Glutamatergic neuron (in vitro differentiated cells): ENCODE measurements at regions not wholly inside any gene's neighbourhood (a gene's known extent, or its start where the extent isn't known, plus 50 kb on each side); places are given as distances from the start of the nearest gene placed in this dataset.

Experiments
- DNase-seq: peaks from one replicate; pipeline ENCODE4 v3.0.0; 2022
- H3K27ac Mint-ChIP-seq: one replicate; pipeline ENCODE4 v1.8.0; 2020; ENCODE audit warnings: mild to moderate bottlenecking, mixed read lengths, inconsistent platforms; ENCODE audit not compliant: unreplicated experiment
- H3K27me3 Mint-ChIP-seq: one replicate; pipeline ENCODE4 v1.8.0; 2020; ENCODE audit warnings: mild to moderate bottlenecking, moderate library complexity, mixed read lengths, inconsistent platforms; ENCODE audit not compliant: unreplicated experiment
- H3K36me3 Mint-ChIP-seq: one replicate; pipeline ENCODE4 v1.8.0; 2020; ENCODE audit warnings: mild to moderate bottlenecking, mixed read lengths, inconsistent platforms; ENCODE audit not compliant: unreplicated experiment
- H3K4me1 Mint-ChIP-seq: one replicate; pipeline ENCODE4 v1.8.0; 2020; ENCODE audit warnings: mild to moderate bottlenecking, low read depth, mixed read lengths, inconsistent platforms; ENCODE audit not compliant: unreplicated experiment
- H3K4me3 Mint-ChIP-seq: one replicate; pipeline ENCODE4 v1.8.0; 2020; ENCODE audit warnings: mild to moderate bottlenecking, mixed read lengths, inconsistent platforms; ENCODE audit not compliant: unreplicated experiment
- H3K9me3 Mint-ChIP-seq: one replicate; pipeline ENCODE4 v1.8.0; 2020; ENCODE audit warnings: mild to moderate bottlenecking, moderate library complexity, mixed read lengths, inconsistent platforms; ENCODE audit not compliant: unreplicated experiment
- TF ChIP-seq, protein P1 (sequence below): fragments of 200-600 bp; sonication (generic); IDR thresholded peaks from one replicate; pipeline ENCODE4 v1.5.0; 2021; ENCODE audit not compliant: partially characterized antibody, unreplicated experiment

DNA sequence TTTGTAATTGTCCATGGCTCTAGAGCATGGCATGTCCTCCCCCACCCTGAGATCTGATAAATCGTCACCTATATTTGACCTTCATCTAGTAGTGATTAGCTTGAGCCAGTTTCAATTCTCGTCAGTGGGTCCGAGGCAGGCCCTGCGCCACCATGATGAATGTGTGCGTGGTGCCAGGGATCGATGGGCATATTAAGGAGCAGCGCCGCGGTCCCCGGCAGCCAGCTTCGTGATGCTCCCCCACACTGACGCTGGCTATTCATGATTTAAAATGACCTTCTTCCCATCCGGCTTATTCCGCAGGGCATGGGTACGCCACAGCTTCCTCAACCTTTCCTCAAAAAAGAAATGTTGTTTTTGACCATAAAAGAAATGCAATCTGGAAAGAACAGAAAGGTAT, 68.0 kb downstream of the SLC25A47 start:
- peak overlapping the region; percentile 5 for H3K27ac Mint-ChIP-seq
- TF ChIP-seq, protein P1, sequence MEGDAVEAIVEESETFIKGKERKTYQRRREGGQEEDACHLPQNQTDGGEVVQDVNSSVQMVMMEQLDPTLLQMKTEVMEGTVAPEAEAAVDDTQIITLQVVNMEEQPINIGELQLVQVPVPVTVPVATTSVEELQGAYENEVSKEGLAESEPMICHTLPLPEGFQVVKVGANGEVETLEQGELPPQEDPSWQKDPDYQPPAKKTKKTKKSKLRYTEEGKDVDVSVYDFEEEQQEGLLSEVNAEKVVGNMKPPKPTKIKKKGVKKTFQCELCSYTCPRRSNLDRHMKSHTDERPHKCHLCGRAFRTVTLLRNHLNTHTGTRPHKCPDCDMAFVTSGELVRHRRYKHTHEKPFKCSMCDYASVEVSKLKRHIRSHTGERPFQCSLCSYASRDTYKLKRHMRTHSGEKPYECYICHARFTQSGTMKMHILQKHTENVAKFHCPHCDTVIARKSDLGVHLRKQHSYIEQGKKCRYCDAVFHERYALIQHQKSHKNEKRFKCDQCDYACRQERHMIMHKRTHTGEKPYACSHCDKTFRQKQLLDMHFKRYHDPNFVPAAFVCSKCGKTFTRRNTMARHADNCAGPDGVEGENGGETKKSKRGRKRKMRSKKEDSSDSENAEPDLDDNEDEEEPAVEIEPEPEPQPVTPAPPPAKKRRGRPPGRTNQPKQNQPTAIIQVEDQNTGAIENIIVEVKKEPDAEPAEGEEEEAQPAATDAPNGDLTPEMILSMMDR = no peak
- H3K4me3 Mint-ChIP-seq = no peak overlapping the region
- DNase-seq = no peak
- peaks cover 6% of the 10 kb centered on the region for H3K27me3 Mint-ChIP-seq
- H3K9me3 Mint-ChIP-seq = peaks cover 4% of the 10 kb centered on the region
- H3K4me1 Mint-ChIP-seq = peaks cover 49% of the 10 kb centered on the region
- no peaks in the 10 kb centered on the region for H3K36me3 Mint-ChIP-seq

DNA sequence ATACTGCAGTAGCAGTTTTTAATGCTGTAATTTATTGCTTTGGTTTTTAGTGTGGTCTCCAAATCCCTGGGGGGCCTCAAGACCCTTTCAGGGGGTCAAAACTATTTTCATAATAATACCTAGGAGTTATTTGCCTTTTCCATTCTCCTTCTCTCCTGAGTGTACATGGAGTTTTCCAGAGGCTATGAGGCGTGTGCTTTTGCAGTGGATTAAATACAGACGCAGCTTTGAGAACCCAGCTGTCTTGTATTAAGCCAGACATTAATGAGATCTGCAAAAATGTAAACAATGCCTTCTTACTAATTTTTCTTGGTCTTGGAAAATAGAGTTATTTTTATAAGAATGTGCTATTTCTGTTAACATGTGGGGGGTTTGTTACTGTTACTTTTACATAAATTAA, 68.6 kb downstream of the SLC25A47 start:
- TF ChIP-seq, protein P1 = no peak
- H3K4me1 Mint-ChIP-seq = peaks cover 50% of the 10 kb centered on the region
- H3K27ac Mint-ChIP-seq = no peak overlapping the region
- peaks cover 6% of the 10 kb centered on the region for H3K27me3 Mint-ChIP-seq
- H3K9me3 Mint-ChIP-seq = peaks cover 4% of the 10 kb centered on the region
- no peak for DNase-seq
- no peaks in the 10 kb centered on the region for H3K36me3 Mint-ChIP-seq
- peak overlapping the region; percentile 18 for H3K4me3 Mint-ChIP-seq

DNA sequence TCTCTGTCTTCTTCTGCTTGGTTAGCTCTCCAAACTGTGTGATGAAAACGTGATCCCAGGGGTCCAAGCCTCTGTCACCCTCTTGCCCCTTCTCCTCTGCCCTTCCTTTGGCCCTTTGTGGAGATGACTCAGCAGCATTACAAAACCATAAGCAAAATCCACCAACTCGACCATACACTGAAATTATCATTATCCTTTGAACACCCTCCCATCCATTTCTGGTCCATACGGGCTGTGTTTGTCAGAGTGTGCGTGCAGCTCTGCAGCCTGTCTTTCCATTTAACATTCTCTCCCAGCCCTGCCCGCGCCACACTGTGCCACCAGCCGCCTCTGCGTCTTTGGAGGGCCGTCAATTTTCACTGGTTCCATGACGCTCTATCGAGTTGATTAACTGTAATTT, 69.2 kb downstream of the SLC25A47 start:
- Mint-ChIP-seq H3K9me3 (peaks cover 4% of the 10 kb centered on the region), H3K4me1 (peaks cover 57% of the 10 kb centered on the region), H3K36me3 (no peaks in the 10 kb centered on the region), H3K27ac (peak overlapping the region; percentile 1), H3K27me3 (peaks cover 6% of the 10 kb centered on the region), H3K4me3 (peak overlapping the region; percentile 10)
- DNase-seq = no peak
- TF ChIP-seq, protein P1 = no peak

DNA sequence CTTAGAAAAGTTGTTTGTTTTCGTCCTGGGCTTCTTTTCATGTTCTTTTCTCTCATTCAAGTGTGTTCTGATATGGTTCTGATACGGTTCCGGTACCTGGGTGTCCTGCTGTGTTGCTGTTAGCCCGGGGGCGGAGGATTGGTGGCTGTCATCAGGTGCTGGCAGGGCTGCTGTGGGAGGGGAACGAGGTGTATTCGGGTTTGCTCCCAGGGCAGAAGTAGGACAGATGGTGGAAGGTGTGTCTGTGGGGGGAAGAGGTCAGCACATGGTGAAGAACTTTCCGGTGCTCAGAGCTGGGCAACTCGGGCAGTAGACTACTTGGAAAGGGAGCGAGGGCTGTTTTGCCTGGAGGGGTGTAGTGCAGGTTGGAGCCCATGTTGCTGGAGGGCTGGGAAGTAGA, 70.2 kb downstream of the SLC25A47 start:
- Mint-ChIP-seq H3K27ac (no peak overlapping the region), H3K36me3 (no peaks in the 10 kb centered on the region), H3K4me1 (peaks cover 54% of the 10 kb centered on the region), H3K27me3 (peaks cover 3% of the 10 kb centered on the region), H3K4me3 (peak overlapping the region; percentile 70), H3K9me3 (peaks cover 4% of the 10 kb centered on the region)
- DNase-seq = no peak
- TF ChIP-seq, protein P1 = no peak

GRCh38 chr14:100393906-100394732, 71.0 kb downstream of the SLC25A47 start:
- H3K4me3 Mint-ChIP-seq = no peak overlapping the region
- no peak for DNase-seq
- peaks cover 3% of the 10 kb centered on the region for H3K27me3 Mint-ChIP-seq
- H3K4me1 Mint-ChIP-seq = peaks cover 56% of the 10 kb centered on the region
- no peaks in the 10 kb centered on the region for H3K36me3 Mint-ChIP-seq
- peak overlapping the region; percentile 10 for H3K27ac Mint-ChIP-seq
- peaks cover 4% of the 10 kb centered on the region for H3K9me3 Mint-ChIP-seq
- TF ChIP-seq, protein P1 = no peak
